Endothelial cell of umbilical vein (primary cell): ENCODE measurements at regions not wholly inside any gene's neighbourhood (a gene's known extent, or its start where the extent isn't known, plus 50 kb on each side); places are given as distances from the start of the nearest gene placed in this dataset.

Experiments
- BruUV-seq: library from RNA; stranded (reverse); fragments of 400-500 nt; replicated peaks from 2 replicates; lab custom pipeline; 2021; lab: Mats Ljungman, UMichigan
- CTCF ChIA-PET: fragments of 300-600, 350-600 bp; sonication (Branson Sonifier 250); formaldehyde crosslinking; loops from one replicate; lab custom pipeline; 2021; ENCODE audit warnings: antibody characterized with exemption, inconsistent platforms; lab: Charles Lee
- POLR2A ChIA-PET: fragments of 300-600, 350-600 bp; sonication (Branson Sonifier 250); formaldehyde crosslinking; loops from one replicate; lab custom pipeline; 2021; ENCODE audit warnings: antibody characterized with exemption, inconsistent platforms; lab: Charles Lee
- DNase-seq: peaks from one replicate; pipeline ENCODE4 v3.0.0-alpha.2; 2011; ENCODE audit warnings: low read depth, low spot score
- FAIRE-seq: peaks from 2 replicates; lab custom pipeline; 2011; peaks lifted over from hg19 to GRCh38; lab: Jason Lieb, UNC
- H2AFZ ChIP-seq: 2 replicates; pipeline ENCODE4 v1.6.0; 2012; ENCODE audit warnings: low read depth, low read length, control low read depth, inconsistent platforms
- H3K27ac ChIP-seq: 2 replicates; pipeline ENCODE4 v1.5.1; 2011; ENCODE audit warnings: low read depth, mild to moderate bottlenecking, control low read depth, low read length, moderate library complexity; ENCODE audit not compliant: insufficient read depth
- H3K27me3 ChIP-seq, 2 experiments: 2 replicates each; pipeline versions ENCODE4 v1.6.0 to v1.6.1; 2011; ENCODE audit warnings: low read length in 2 of 2, mixed read lengths in 1 of 2; ENCODE audit not compliant: control insufficient read depth in 2 of 2, insufficient read depth in 2 of 2
- H3K36me3 ChIP-seq, 2 experiments: 2 replicates in 1 of 2; 3 replicates in 1 of 2; pipeline ENCODE4 v1.5.1; 2011; ENCODE audit warnings: low read length in 2 of 2, mild to moderate bottlenecking in 1 of 2, moderate library complexity in 1 of 2; ENCODE audit not compliant: control insufficient read depth in 2 of 2, insufficient read depth in 2 of 2; ENCODE audit errors: extremely low read depth in 1 of 2
- H3K4me1 ChIP-seq: 3 replicates; pipeline ENCODE4 v1.5.1; 2011; ENCODE audit warnings: mild to moderate bottlenecking, low read length; ENCODE audit not compliant: control insufficient read depth, insufficient read depth; ENCODE audit errors: extremely low read depth
- H3K4me2 ChIP-seq: 2 replicates; pipeline ENCODE4 v1.6.1; 2011; ENCODE audit warnings: low read length, control low read depth, mixed read lengths; ENCODE audit not compliant: insufficient read depth
- H3K4me3 ChIP-seq, 3 experiments: fragments of 200-600 bp in 1 of 3; sonication (generic), shearing (Covaris generic) in 1 of 3; replicated peaks in 1 of 3; 2 replicates each; pipeline ENCODE4 v1.5.1; 2011 to 2016; ENCODE audit warnings: control low read depth in 3 of 3, low read length in 3 of 3, mild to moderate bottlenecking in 2 of 3, inconsistent platforms in 1 of 3, low read depth in 1 of 3, moderate library complexity in 1 of 3; ENCODE audit not compliant: insufficient read depth in 1 of 3
- H3K79me2 ChIP-seq: 2 replicates; pipeline ENCODE4 v1.6.0; 2012; ENCODE audit warnings: low read length, inconsistent platforms; ENCODE audit not compliant: control insufficient read depth, insufficient read depth
- H3K9ac ChIP-seq: replicated peaks from 2 replicates; pipeline ENCODE3; 2011; ENCODE audit warnings: low read length, control low read depth; ENCODE audit not compliant: insufficient read depth; ENCODE audit errors: extremely low read depth
- H3K9me1 ChIP-seq: replicated peaks from 3 replicates; pipeline ENCODE4 v1.6.0; 2011; ENCODE audit warnings: mild to moderate bottlenecking, low read length; ENCODE audit not compliant: control insufficient read depth, insufficient read depth; ENCODE audit errors: extremely low read depth
- H3K9me3 ChIP-seq: replicated peaks from 2 replicates; pipeline ENCODE4 v1.5.1; 2012; ENCODE audit warnings: low read length, inconsistent platforms; ENCODE audit not compliant: control insufficient read depth, insufficient read depth
- H4K20me1 ChIP-seq: replicated peaks from 2 replicates; pipeline ENCODE3; 2011; ENCODE audit warnings: mild to moderate bottlenecking, low read length; ENCODE audit not compliant: control insufficient read depth, insufficient read depth; ENCODE audit errors: extremely low read depth
- EZH2 ChIP-seq: IDR thresholded peaks from 2 replicates; pipeline ENCODE4 v1.6.1; 2012; ENCODE audit warnings: borderline replicate concordance, low read depth, mild to moderate bottlenecking, moderate library complexity, low read length, inconsistent platforms; ENCODE audit not compliant: severe bottlenecking
- FOS ChIP-seq: IDR thresholded peaks from 2 replicates; pipeline ENCODE4 v1.6.1; 2011; ENCODE audit warnings: mild to moderate bottlenecking, low read length, moderate library complexity, borderline replicate concordance; ENCODE audit not compliant: insufficient read depth
- GATA2 ChIP-seq: IDR thresholded peaks from 2 replicates; pipeline ENCODE4 v1.7.0; 2011; ENCODE audit warnings: low read depth, mild to moderate bottlenecking, moderate library complexity, mixed read lengths, low read length; ENCODE audit not compliant: insufficient read length, insufficient read depth
- JUN ChIP-seq: IDR thresholded peaks from 2 replicates; pipeline ENCODE4 v1.6.1; 2011; ENCODE audit warnings: borderline replicate concordance, low read depth; ENCODE audit not compliant: insufficient read length, insufficient read depth
- MAX ChIP-seq: IDR thresholded peaks from 2 replicates; pipeline ENCODE4 v1.6.1; 2011; ENCODE audit not compliant: insufficient read depth, insufficient read length
- MYC ChIP-seq: IDR thresholded peaks from one replicate; pipeline ENCODE4 v1.6.1; 2011; ENCODE audit warnings: mild to moderate bottlenecking, low read depth, low read length
- POLR2A ChIP-seq: IDR thresholded peaks from 2 replicates; pipeline ENCODE4 v1.6.1; 2012; ENCODE audit warnings: low read depth, mild to moderate bottlenecking, control low read depth, low read length
- POLR2AphosphoS5 ChIP-seq: IDR thresholded peaks from 2 replicates; pipeline ENCODE4 v1.6.1; 2012; ENCODE audit warnings: low read depth, mild to moderate bottlenecking, control low read depth, low read length, moderate library complexity; ENCODE audit not compliant: insufficient read depth
- dilution Hi-C: fragments of 300-500 bp; cut with MboI; formaldehyde crosslinking; loops from one replicate; pipeline ENCODE4 v1.15.0; 2019; ENCODE audit warnings: low sequenced_read_pairs; ENCODE audit not compliant: extremely low pct_ligation_motif_present
- intact Hi-C: fragments of 100-400 bp; cut with micrococcal nuclease; formaldehyde crosslinking; loops from one replicate; pipeline ENCODE4 v1.10.0; 2022
- TF ChIP-seq, protein P1 (sequence below), 2 donors: IDR thresholded peaks; 1 replicate in 1 of 2; 2 replicates in 1 of 2; pipeline ENCODE4 v1.5.1; 2011; ENCODE audit warnings: low read length in 2 of 2, mild to moderate bottlenecking in 2 of 2, moderate library complexity in 2 of 2, control low read depth in 1 of 2, inconsistent platforms in 1 of 2, low read depth in 1 of 2; ENCODE audit not compliant: insufficient read depth in 1 of 2; ENCODE audit errors: extremely low read depth in 1 of 2

- intact Hi-C loops = no loop called here
- H3K9me3 ChIP-seq = no peaks in the 10 kb centered on the region
- no peaks in the 10 kb centered on the region for H3K9me1 ChIP-seq
- ChIA-PET CTCF (no interaction called here), POLR2A (no interaction called here)
- TF ChIP-seq POLR2A = no peak
- no peak for TF ChIP-seq MYC
- no peak for TF ChIP-seq EZH2
- no peak for TF ChIP-seq POLR2AphosphoS5
- no peak overlapping the region for H2AFZ ChIP-seq
- no peak overlapping the region for H3K4me3 ChIP-seq
- H3K36me3 ChIP-seq = no peaks in the 10 kb centered on the region
- no peak for FAIRE-seq
- H4K20me1 ChIP-seq = no peaks in the 10 kb centered on the region
- peaks cover 0 to 3% of the 10 kb centered on the region in 2 experiments for H3K27me3 ChIP-seq
- H3K4me1 ChIP-seq = peaks cover 13% of the 10 kb centered on the region
- dilution Hi-C loops = no loop called here
- H3K9ac ChIP-seq = no peak overlapping the region
- no peak overlapping the region for H3K27ac ChIP-seq
- no peak overlapping the region for H3K4me2 ChIP-seq
- no TSS peak for BruUV-seq
- DNase-seq = peak; percentile 18
- H3K79me2 ChIP-seq = no peaks in the 10 kb centered on the region
Measured at GRCh38 chr22:27580311-27580897, 221.2 kb downstream of the MN1 start.

GRCh38 chr22:27581236-27581635, 220.3 kb downstream of the MN1 start:
- ChIA-PET CTCF (no interaction called here), POLR2A (interaction anchor here (0.6 kb wide), 1 partner anchor 232 kb away, joined by 4 read pairs; no protein-coding TSS in a partner anchor)
- H3K4me3 ChIP-seq = no peak overlapping the region
- no peak overlapping the region for H3K9ac ChIP-seq
- dilution Hi-C loops (no loop called here), intact Hi-C loops (no loop called here)
- peaks cover 0 to 3% of the 10 kb centered on the region in 2 experiments for H3K27me3 ChIP-seq
- H2AFZ ChIP-seq = no peak overlapping the region
- FAIRE-seq (no peak), DNase-seq (no peak)
- no peaks in the 10 kb centered on the region for H3K36me3 ChIP-seq
- BruUV-seq = no TSS peak
- H3K4me2 ChIP-seq = no peak overlapping the region
- no peak overlapping the region for H3K27ac ChIP-seq
- no peaks in the 10 kb centered on the region for H3K9me3 ChIP-seq
- H3K79me2 ChIP-seq = no peaks in the 10 kb centered on the region
- peaks cover 13% of the 10 kb centered on the region for H3K4me1 ChIP-seq
- no peaks in the 10 kb centered on the region for H3K9me1 ChIP-seq
- TF ChIP-seq JUN (no peak), MYC (no peak), GATA2 (no peak), POLR2A (no peak), FOS (no peak), MAX (no peak), POLR2AphosphoS5 (no peak), EZH2 (no peak)
- TF ChIP-seq, protein P1, sequence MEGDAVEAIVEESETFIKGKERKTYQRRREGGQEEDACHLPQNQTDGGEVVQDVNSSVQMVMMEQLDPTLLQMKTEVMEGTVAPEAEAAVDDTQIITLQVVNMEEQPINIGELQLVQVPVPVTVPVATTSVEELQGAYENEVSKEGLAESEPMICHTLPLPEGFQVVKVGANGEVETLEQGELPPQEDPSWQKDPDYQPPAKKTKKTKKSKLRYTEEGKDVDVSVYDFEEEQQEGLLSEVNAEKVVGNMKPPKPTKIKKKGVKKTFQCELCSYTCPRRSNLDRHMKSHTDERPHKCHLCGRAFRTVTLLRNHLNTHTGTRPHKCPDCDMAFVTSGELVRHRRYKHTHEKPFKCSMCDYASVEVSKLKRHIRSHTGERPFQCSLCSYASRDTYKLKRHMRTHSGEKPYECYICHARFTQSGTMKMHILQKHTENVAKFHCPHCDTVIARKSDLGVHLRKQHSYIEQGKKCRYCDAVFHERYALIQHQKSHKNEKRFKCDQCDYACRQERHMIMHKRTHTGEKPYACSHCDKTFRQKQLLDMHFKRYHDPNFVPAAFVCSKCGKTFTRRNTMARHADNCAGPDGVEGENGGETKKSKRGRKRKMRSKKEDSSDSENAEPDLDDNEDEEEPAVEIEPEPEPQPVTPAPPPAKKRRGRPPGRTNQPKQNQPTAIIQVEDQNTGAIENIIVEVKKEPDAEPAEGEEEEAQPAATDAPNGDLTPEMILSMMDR (IDR thresholded peaks at IDR 0.05; ENCODE audit: extremely low read depth in 1 of 2, insufficient read depth in 1 of 2, low read depth in 1 of 2, low read length in 2 of 2) = no peak
- no peaks in the 10 kb centered on the region for H4K20me1 ChIP-seq
